K562 (cell line): ENCODE measurements at regions not wholly inside any gene's neighbourhood (a gene's known extent, or its start where the extent isn't known, plus 50 kb on each side); places are given as distances from the start of the nearest gene placed in this dataset.

Source experiments
- ATAC-seq: fragments of 200-7000 bp; cut with Tn5 transposase; 3 replicates; pipeline ENCODE4 v1.9.1; 2020; ENCODE audit warnings: moderate library complexity
- BruUV-seq: library from RNA; stranded (reverse); fragments of 400-500 nt; replicated peaks from 2 replicates; lab custom pipeline; 2021; lab: Mats Ljungman, UMichigan
- CTCF ChIA-PET: fragments of 300-600 bp; formaldehyde crosslinking; extraction: SDS; loops from one replicate; lab custom pipeline; 2021; ENCODE audit warnings: low intra/inter-chr PET ratio; lab: Yijun Ruan, JAX
- POLR2A ChIA-PET: fragments of 300-600, 350-650 bp; sonication (Branson Sonifier 250); formaldehyde crosslinking; extraction: SDS; loops from one replicate; lab custom pipeline; 2021; ENCODE audit warnings: antibody characterized with exemption, inconsistent platforms; lab: Yijun Ruan, JAX
- DNase-seq, 4 experiments: peaks; one replicate each; pipeline versions ENCODE4 v3.0.0 to v3.0.0-alpha.2; 2011 to 2018; ENCODE audit warnings: low spot score in 3 of 4, mixed read lengths in 3 of 4; ENCODE audit errors: extremely low read depth in 1 of 4
- FAIRE-seq: peaks from 2 replicates; lab custom pipeline; 2011; peaks lifted over from hg19 to GRCh38; lab: Jason Lieb, UNC
- H2AFZ ChIP-seq: 2 replicates; pipeline ENCODE4 v1.6.0; 2011; ENCODE audit warnings: low read depth, low read length, control low read depth, inconsistent platforms
- H3K27ac ChIP-seq: fragments of 200-600 bp; 3 replicates; pipeline ENCODE4 v1.8.0; 2011; ENCODE audit warnings: low read depth, mild to moderate bottlenecking, control low read depth, inconsistent platforms, low read length, moderate library complexity, mixed read lengths; ENCODE audit errors: extremely low read depth
- H3K27me3 ChIP-seq, 2 experiments: fragments of 300-600 bp in 1 of 2; 2 replicates in 1 of 2; 3 replicates in 1 of 2; pipeline versions ENCODE4 v1.6.0 to v1.8.0; 2011; ENCODE audit warnings: inconsistent platforms in 2 of 2, low read length in 2 of 2, mild to moderate bottlenecking in 1 of 2, mixed read lengths in 1 of 2, moderate library complexity in 1 of 2; ENCODE audit not compliant: control insufficient read depth in 2 of 2, insufficient read depth in 2 of 2
- H3K36me3 ChIP-seq: fragments of 300-600 bp; 3 replicates; pipeline ENCODE4 v1.8.0; 2011; ENCODE audit warnings: mild to moderate bottlenecking, low read length, inconsistent platforms; ENCODE audit not compliant: control insufficient read depth, insufficient read depth
- H3K4me1 ChIP-seq, 2 experiments: fragments of 200-600 bp in 1 of 2; replicated peaks in 1 of 2; 2 replicates in 1 of 2; 3 replicates in 1 of 2; pipeline versions ENCODE4 v1.5.1 to v1.8.0; 2011; ENCODE audit warnings: inconsistent platforms in 2 of 2, low read length in 2 of 2, mild to moderate bottlenecking in 1 of 2, mixed read lengths in 1 of 2, moderate library complexity in 1 of 2; ENCODE audit not compliant: control insufficient read depth in 2 of 2, insufficient read depth in 2 of 2
- H3K4me2 ChIP-seq: 2 replicates; pipeline ENCODE4 v1.6.1; 2011; ENCODE audit warnings: low read length, control low read depth, inconsistent platforms, mixed read lengths; ENCODE audit not compliant: insufficient read depth
- H3K4me3 ChIP-seq: fragments of 200-600 bp; sonication (generic), shearing (Covaris generic); 2 replicates; pipeline ENCODE4 v1.5.1; 2016; ENCODE audit warnings: control low read depth, inconsistent platforms
- H3K79me2 ChIP-seq: fragments of 200-600 bp; 3 replicates; pipeline ENCODE4 v1.8.0; 2011; ENCODE audit warnings: low read length, inconsistent platforms; ENCODE audit not compliant: control insufficient read depth, insufficient read depth
- H3K9ac ChIP-seq, 2 experiments: 2 replicates each; pipeline versions ENCODE4 v1.6.0 to v1.6.1; 2011; ENCODE audit warnings: low read depth in 2 of 2, low read length in 2 of 2, control low read depth in 1 of 2, inconsistent platforms in 1 of 2, mild to moderate bottlenecking in 1 of 2, mixed read lengths in 1 of 2; ENCODE audit not compliant: insufficient read depth in 1 of 2
- H3K9me1 ChIP-seq: one replicate; pipeline ENCODE4 v1.6.0; 2011; ENCODE audit warnings: inconsistent platforms, mild to moderate bottlenecking, low read length, moderate library complexity; ENCODE audit not compliant: control insufficient read depth, insufficient read depth
- H3K9me3 ChIP-seq: replicated peaks from 2 replicates; pipeline ENCODE4 v1.5.1; 2011; ENCODE audit warnings: low read depth, low read length, inconsistent platforms; ENCODE audit not compliant: control insufficient read depth, insufficient read depth
- H4K20me1 ChIP-seq: replicated peaks from 2 replicates; pipeline ENCODE4 v1.6.1; 2011; ENCODE audit warnings: low read length, inconsistent platforms, mixed read lengths; ENCODE audit not compliant: control insufficient read depth, insufficient read depth
- RFX5 ChIP-seq: IDR thresholded peaks from 2 replicates; pipeline ENCODE4 v1.6.1; 2011; ENCODE audit warnings: low read depth, mild to moderate bottlenecking, improper control_type of control experiment, low read length
- THRB ChIP-seq: fragments of 450-650 bp; formaldehyde crosslinking; conservative IDR thresholded peaks from 2 replicates; pipeline ENCODE4 v1.4.0; 2022; ENCODE audit warnings: mild to moderate bottlenecking, missing genetic modification characterization
- ZNF197 ChIP-seq: fragments of 200-800 bp; sonication (Bioruptor generic); IDR thresholded peaks from 2 replicates; pipeline ENCODE4 v1.6.1; 2016; ENCODE audit warnings: low read depth, missing genetic modification characterization, missing compliant biosample characterization
- ZNF407 ChIP-seq: fragments of 450-650 bp; IDR thresholded peaks from 2 replicates; pipeline ENCODE4 v1.6.1; 2016; ENCODE audit warnings: low read depth
- WGBS: fragments of 100-300 bp; shearing (Covaris generic); methylation state at CpG from one replicate; pipeline ENCODE4 v1.1.6; 2016; ENCODE audit warnings: low coverage, mixed read lengths; ENCODE audit not compliant: insufficient coverage; ENCODE audit errors: missing lambda C conversion rate; 5-methylcytosine and 5-hydroxymethylcytosine counted together
- in situ Hi-C: fragments of 300-500 bp; cut with MboI; formaldehyde crosslinking; loops from 4 replicates; pipeline ENCODE4 v1.15.0; 2018; ENCODE audit warnings: inconsistent platforms, mixed read lengths
- intact Hi-C: fragments of 100-400 bp; cut with micrococcal nuclease; formaldehyde crosslinking; loops from 2 replicates; pipeline ENCODE4 v1.14.2; 2022

GRCh38 chr10:131017566-131018285 is 293.8 kb downstream of the TCERG1L start:
- 13% methylated on average over 7 of the region's 9 CpGs for WGBS
- no peak for FAIRE-seq
- no peaks in the 10 kb centered on the region for H3K36me3 ChIP-seq

More at GRCh38 chr10:131017566-131018285, 293.8 kb downstream of the TCERG1L start:
- H3K27ac ChIP-seq: no peak overlapping the region
- no TSS peak for BruUV-seq
- no peak for DNase-seq
- H3K9me1 ChIP-seq: no peaks in the 10 kb centered on the region
- peaks cover 0 to 6% of the 10 kb centered on the region in 2 experiments; a peak in 1 of 5 replicates for H3K27me3 ChIP-seq
- intact Hi-C loops (no loop called here), in situ Hi-C loops (no loop called here)
- H4K20me1 ChIP-seq: no peaks in the 10 kb centered on the region
- H3K4me2 ChIP-seq: no peak overlapping the region
- H3K4me1 ChIP-seq: no peaks in the 10 kb centered on the region
- no peaks in the 10 kb centered on the region for H3K9me3 ChIP-seq
- ATAC-seq: no peak
- H3K79me2 ChIP-seq: no peaks in the 10 kb centered on the region
- CTCF ChIA-PET: no interaction called here
- POLR2A ChIA-PET: interaction anchor here (0.6 kb wide), 1 partner anchor 652 kb away, joined by 3 read pairs; no protein-coding TSS in a partner anchor
- H3K9ac ChIP-seq: no peak overlapping the region
- H3K4me3 ChIP-seq: no peak overlapping the region
- no peak overlapping the region for H2AFZ ChIP-seq
- TF ChIP-seq ZNF407: no peak
- no peak for TF ChIP-seq ZNF197 (CRISPR knock-in tag)
- no peak for TF ChIP-seq THRB (CRISPR knock-in tag)
- no peak for TF ChIP-seq RFX5
